ENCODE measurements at regions not wholly inside any gene's neighbourhood (a gene's known extent, or its start where the extent isn't known, plus 50 kb on each side); places are given as distances from the start of the nearest gene placed in this dataset.
A peak's percentile ranks its signal among the peaks of the same experiment; 100 is the strongest.

GRCh38 chr5:120270498-120270897 is 193.6 kb upstream of the PRR16 start:
- Histone ChIP-seq H3K4me3 (ENCODE audit: low read depth, low read length) (no peak overlapping the region), H3K36me3 (ENCODE audit: control insufficient read depth, insufficient read depth, low read length) (no peaks in the 10 kb centered on the region), H3K27me3 (ENCODE audit: control insufficient read depth, insufficient read depth, low read length) (no peaks in the 10 kb centered on the region)
- no peak for DNase-seq (ENCODE audit: low read depth)
- no peak for TF ChIP-seq CTCF (IDR thresholded peaks at IDR 0.05; ENCODE audit: insufficient read depth, low read length, poor library complexity, severe bottlenecking)

GRCh38 chr5:120293796-120294195 is 170.3 kb upstream of the PRR16 start:
- Histone ChIP-seq H3K27me3 (ENCODE audit: control insufficient read depth, insufficient read depth, low read length) (no peaks in the 10 kb centered on the region), H3K4me3 (ENCODE audit: low read depth, low read length) (no peak overlapping the region), H3K36me3 (ENCODE audit: control insufficient read depth, insufficient read depth, low read length) (no peaks in the 10 kb centered on the region)
- no peak for DNase-seq (ENCODE audit: low read depth)
- no peak for TF ChIP-seq CTCF (IDR thresholded peaks at IDR 0.05; ENCODE audit: insufficient read depth, low read length, poor library complexity, severe bottlenecking)

- no peaks in the 10 kb centered on the region for H3K36me3 ChIP-seq (ENCODE audit: control insufficient read depth, insufficient read depth, low read length)
- no peaks in the 10 kb centered on the region for H3K27me3 ChIP-seq (ENCODE audit: control insufficient read depth, insufficient read depth, low read length)
- DNase-seq (ENCODE audit: low read depth), result no peak
- H3K4me3 ChIP-seq (ENCODE audit: low read depth, low read length), result no peak overlapping the region
- TF ChIP-seq CTCF (IDR thresholded peaks at IDR 0.05; ENCODE audit: insufficient read depth, low read length, poor library complexity, severe bottlenecking), result no peak
Observed at GRCh38 chr5:120297616-120298015, 166.5 kb upstream of the PRR16 start.

GRCh38 chr5:120298981-120299380 is 165.1 kb upstream of the PRR16 start:
- TF ChIP-seq CTCF (IDR thresholded peaks at IDR 0.05; ENCODE audit: insufficient read depth, low read length, poor library complexity, severe bottlenecking), result no peak
- no peaks in the 10 kb centered on the region for H3K36me3 ChIP-seq (ENCODE audit: control insufficient read depth, insufficient read depth, low read length)
- no peaks in the 10 kb centered on the region for H3K27me3 ChIP-seq (ENCODE audit: control insufficient read depth, insufficient read depth, low read length)
- DNase-seq (ENCODE audit: low read depth), result no peak
- H3K4me3 ChIP-seq (ENCODE audit: low read depth, low read length), result no peak overlapping the region

- TF ChIP-seq CTCF (IDR thresholded peaks at IDR 0.05; ENCODE audit: insufficient read depth, low read length, poor library complexity, severe bottlenecking), result no peak
Observed at GRCh38 chr5:120304663-120305062, 159.4 kb upstream of the PRR16 start.

GRCh38 chr5:120306303-120306702 is 157.8 kb upstream of the PRR16 start:
- TF ChIP-seq CTCF (IDR thresholded peaks at IDR 0.05; ENCODE audit: insufficient read depth, low read length, poor library complexity, severe bottlenecking), result no peak

More at GRCh38 chr5:120304663-120305062, 159.4 kb upstream of the PRR16 start:
- Histone ChIP-seq H3K4me3 (ENCODE audit: low read depth, low read length) (no peak overlapping the region), H3K27me3 (ENCODE audit: control insufficient read depth, insufficient read depth, low read length) (no peaks in the 10 kb centered on the region), H3K36me3 (ENCODE audit: control insufficient read depth, insufficient read depth, low read length) (no peaks in the 10 kb centered on the region)
- peak; percentile 14 for DNase-seq (ENCODE audit: low read depth)

More at GRCh38 chr5:120306303-120306702, 157.8 kb upstream of the PRR16 start:
- no peaks in the 10 kb centered on the region for H3K36me3 ChIP-seq (ENCODE audit: control insufficient read depth, insufficient read depth, low read length)
- no peaks in the 10 kb centered on the region for H3K27me3 ChIP-seq (ENCODE audit: control insufficient read depth, insufficient read depth, low read length)
- no peak for DNase-seq (ENCODE audit: low read depth)
- H3K4me3 ChIP-seq (ENCODE audit: low read depth, low read length), result no peak overlapping the region

Data from kidney epithelial cell (primary cell).